OCI-LY1 (cell line): ENCODE measurements at regions not wholly inside any gene's neighbourhood (a gene's known extent, or its start where the extent isn't known, plus 50 kb on each side); places are given as distances from the start of the nearest gene placed in this dataset.

Experiments used
- H2AFZ ChIP-seq: fragments of 200-600 bp; sonication (generic), shearing (Covaris generic); 2 replicates; pipeline ENCODE4 v1.6.0; 2014; ENCODE audit warnings: antibody characterized with exemption, mild to moderate bottlenecking, low read length
- H3F3A ChIP-seq: fragments of 200-600 bp; sonication (generic), shearing (Covaris generic); 2 replicates; pipeline ENCODE4 v1.6.0; 2014; ENCODE audit warnings: mild to moderate bottlenecking, antibody characterized with exemption, low read length, moderate library complexity; ENCODE audit not compliant: insufficient read depth
- H3K27ac ChIP-seq: fragments of 200-600 bp; sonication (generic); 2 replicates; pipeline ENCODE4 v1.5.1; 2014; ENCODE audit warnings: low read length, mixed run types, mild to moderate bottlenecking, low read depth; ENCODE audit not compliant: poor library complexity, severe bottlenecking
- H3K27me3 ChIP-seq: fragments of 200-600 bp; sonication (generic); 2 replicates; pipeline ENCODE4 v1.6.0; 2014; ENCODE audit warnings: antibody characterized with exemption, mild to moderate bottlenecking, low read length, moderate library complexity; ENCODE audit not compliant: insufficient read depth
- H3K36me3 ChIP-seq: fragments of 200-600 bp; sonication (generic); 2 replicates; pipeline ENCODE4 v1.6.1; 2014; ENCODE audit warnings: mild to moderate bottlenecking, antibody characterized with exemption, low read length, moderate library complexity, mixed read lengths; ENCODE audit not compliant: insufficient read depth
- H3K4me1 ChIP-seq: fragments of 200-600 bp; sonication (generic); 2 replicates; pipeline ENCODE4 v1.5.1; 2014; ENCODE audit warnings: mild to moderate bottlenecking, low read length, moderate library complexity; ENCODE audit not compliant: insufficient read depth, severe bottlenecking
- H3K4me2 ChIP-seq: fragments of 200-600 bp; sonication (generic), shearing (Covaris generic); 2 replicates; pipeline ENCODE4 v1.6.1; 2014; ENCODE audit warnings: low read length
- H3K4me3 ChIP-seq: fragments of 200-600 bp; sonication (generic); 2 replicates; pipeline ENCODE4 v1.5.1; 2014; ENCODE audit warnings: low read length, low read depth, mild to moderate bottlenecking, mixed read lengths; ENCODE audit not compliant: poor library complexity, severe bottlenecking
- H3K79me2 ChIP-seq: fragments of 200-600 bp; shearing (Covaris generic); 2 replicates; pipeline ENCODE4 v1.6.1; 2016; ENCODE audit warnings: mixed run types, low read length, mixed read lengths; ENCODE audit not compliant: insufficient read depth
- H3K9ac ChIP-seq: fragments of 200-600 bp; sonication (generic), shearing (Covaris generic); 2 replicates; pipeline ENCODE4 v1.6.1; 2014; ENCODE audit warnings: mild to moderate bottlenecking, low read length, mixed read lengths
- H3K9me2 ChIP-seq: fragments of 200-600 bp; sonication (generic), shearing (Covaris generic); 2 replicates; pipeline ENCODE4 v1.6.1; 2014; ENCODE audit warnings: low read depth, mild to moderate bottlenecking, low read length, mixed read lengths
- H3K9me3 ChIP-seq: fragments of 200-600 bp; shearing (Covaris generic); 2 replicates; pipeline ENCODE4 v1.6.1; 2014; ENCODE audit warnings: low read length, mixed read lengths
- H4K20me1 ChIP-seq: fragments of 200-600 bp; sonication (generic), shearing (Covaris generic); 2 replicates; pipeline ENCODE4 v1.6.0; 2016; ENCODE audit warnings: mild to moderate bottlenecking, low read length; ENCODE audit not compliant: insufficient read depth
- CTCF ChIP-seq: fragments of 200-600 bp; sonication (generic), shearing (Covaris generic); IDR thresholded peaks from 2 replicates; pipeline ENCODE4 v1.5.1; 2017; ENCODE audit warnings: mild to moderate bottlenecking, antibody characterized with exemption, low read length, moderate library complexity, mixed read lengths
- EZH2 ChIP-seq: fragments of 200-600 bp; sonication (generic), shearing (Covaris generic); IDR thresholded peaks from 2 replicates; pipeline ENCODE4 v1.8.0; 2017; ENCODE audit warnings: borderline replicate concordance, mixed run types, mild to moderate bottlenecking, antibody characterized with exemption, low read length, moderate library complexity, mixed read lengths

DNA sequence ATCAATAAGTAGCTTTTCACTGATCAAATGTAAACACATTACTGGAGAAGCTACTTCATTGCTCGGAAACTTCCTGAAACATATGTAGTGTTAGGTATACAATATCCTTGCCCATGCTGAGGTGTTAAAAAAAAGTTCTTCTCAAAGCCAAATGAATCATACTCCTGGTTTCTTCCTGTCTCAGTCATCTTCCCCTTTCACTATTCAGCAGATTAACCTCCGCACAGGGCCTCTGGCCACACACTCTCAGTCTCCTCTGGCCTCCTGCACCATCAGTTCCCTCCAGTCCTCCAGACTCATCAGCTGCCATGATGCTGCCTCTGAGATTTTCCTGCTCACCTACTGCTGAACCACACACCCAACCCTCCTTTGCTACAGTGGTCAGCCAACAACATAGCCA is 70.5 kb upstream of the BOC start:
- Histone ChIP-seq H2AFZ (no peak overlapping the region), H4K20me1 (no peaks in the 10 kb centered on the region), H3K9me3 (no peaks in the 10 kb centered on the region), H3K27ac (no peak overlapping the region), H3F3A (no peaks in the 10 kb centered on the region), H3K4me3 (no peak overlapping the region), H3K9me2 (no peaks in the 10 kb centered on the region), H3K9ac (no peak overlapping the region), H3K36me3 (no peaks in the 10 kb centered on the region), H3K4me2 (no peak overlapping the region), H3K27me3 (no peaks in the 10 kb centered on the region), H3K4me1 (no peaks in the 10 kb centered on the region), H3K79me2 (no peaks in the 10 kb centered on the region)
- no peak for TF ChIP-seq CTCF
- no peak for TF ChIP-seq EZH2

DNA sequence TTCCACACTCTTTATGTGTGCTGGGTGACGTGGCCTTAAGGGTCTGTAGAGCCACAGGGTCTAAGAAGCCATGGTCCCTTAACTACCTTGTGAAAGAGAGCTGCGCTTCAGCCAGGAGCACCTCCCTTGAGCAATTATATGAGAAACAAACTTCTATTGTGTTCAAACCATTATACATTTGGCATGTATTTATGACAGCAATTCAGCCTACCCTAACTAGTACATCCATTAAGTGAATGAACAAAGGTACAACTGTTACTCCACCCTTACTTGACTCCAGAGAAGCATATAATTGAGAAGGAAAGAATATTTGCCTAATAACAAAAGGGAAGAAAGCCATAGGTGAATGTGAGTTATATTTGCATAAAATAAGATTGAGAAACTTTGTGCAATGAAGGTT is 69.8 kb upstream of the BOC start:
- H3K9me3 ChIP-seq = no peaks in the 10 kb centered on the region
- no peaks in the 10 kb centered on the region for H3K79me2 ChIP-seq
- H3K4me2 ChIP-seq = no peak overlapping the region
- no peaks in the 10 kb centered on the region for H3K27me3 ChIP-seq
- no peaks in the 10 kb centered on the region for H4K20me1 ChIP-seq
- H3F3A ChIP-seq = no peaks in the 10 kb centered on the region
- no peak overlapping the region for H3K4me3 ChIP-seq
- TF ChIP-seq CTCF = no peak
- TF ChIP-seq EZH2 = no peak
- no peak overlapping the region for H2AFZ ChIP-seq
- H3K4me1 ChIP-seq = no peaks in the 10 kb centered on the region
- H3K9me2 ChIP-seq = no peaks in the 10 kb centered on the region
- no peaks in the 10 kb centered on the region for H3K36me3 ChIP-seq
- no peak overlapping the region for H3K27ac ChIP-seq
- no peak overlapping the region for H3K9ac ChIP-seq

- Histone ChIP-seq H4K20me1 (no peaks in the 10 kb centered on the region), H2AFZ (no peak overlapping the region), H3K4me3 (no peak overlapping the region), H3K9me3 (no peaks in the 10 kb centered on the region), H3K36me3 (no peaks in the 10 kb centered on the region), H3K27me3 (peaks cover under 1% of the 10 kb centered on the region; the same call in 1 of the 2 replicates), H3K79me2 (no peaks in the 10 kb centered on the region), H3K4me1 (no peaks in the 10 kb centered on the region), H3K9ac (no peak overlapping the region), H3F3A (no peaks in the 10 kb centered on the region), H3K9me2 (no peaks in the 10 kb centered on the region), H3K27ac (no peak overlapping the region), H3K4me2 (no peak overlapping the region)
- no peak for TF ChIP-seq EZH2
- no peak for TF ChIP-seq CTCF
Measured at GRCh38 chr3:113142476-113142875, 68.9 kb upstream of the BOC start.
